Spleen (tissue), 7 donors: ENCODE measurements at regions not wholly inside any gene's neighbourhood (a gene's known extent, or its start where the extent isn't known, plus 50 kb on each side); places are given as distances from the start of the nearest gene placed in this dataset.

Experiments used
- CTCF ChIP-seq, 11 experiments: fragments of 200-600 bp in 7 of 11; fragments of 450-650 bp in 4 of 11; sonication (generic) in 4 of 11; IDR thresholded peaks in 8 of 11; conservative IDR thresholded peaks in 3 of 11; 1 replicate in 7 of 11; 2 replicates in 4 of 11; pipeline versions ENCODE4 v1.4.0 to v1.8.0; 2016 to 2021; ENCODE audit warnings: antibody characterized with exemption in 11 of 11, inconsistent platforms in 4 of 11, mild to moderate bottlenecking in 1 of 11
- POLR2AphosphoS5 ChIP-seq, 3 donors: sonication (generic); formaldehyde crosslinking; IDR thresholded peaks; one replicate each; pipeline ENCODE4 v1.5.1; 2017; ENCODE audit warnings: antibody characterized with exemption in 3 of 3
- donor health status: DM: no; HTN: no; CAD: no; lungs with moderate emphysema.
- donor health status: DM: no; HTN: no; CAD: no.
- donor health status: DM: no; HTN: no; CAD: no.

DNA sequence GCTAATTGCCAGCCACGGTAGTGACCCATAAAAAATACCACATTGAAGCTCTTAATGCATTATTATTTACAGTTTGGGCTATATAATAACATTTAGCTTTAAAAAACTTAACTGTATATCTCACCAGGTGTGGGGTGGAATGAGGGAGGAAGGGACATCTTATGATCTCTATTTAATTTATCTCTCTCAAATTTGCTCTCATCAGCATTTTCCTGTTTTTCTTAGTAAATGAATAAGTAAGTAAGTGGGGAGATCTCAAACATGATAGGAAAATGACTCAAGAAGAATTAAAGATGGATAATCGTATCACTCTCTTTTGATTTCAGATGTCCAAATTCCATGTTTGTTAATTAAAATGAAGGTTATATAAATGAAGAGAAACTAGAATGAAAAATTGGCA, 200.7 kb upstream of the NR3C2 start:
- TF ChIP-seq POLR2AphosphoS5 (IDR thresholded peaks at IDR 0.05) (no peak), CTCF (IDR thresholded peaks at IDR 0.05 in 8 of 11, conservative IDR thresholded peaks at IDR 0.05 in 3 of 11) (no peak)
